ENCODE measurements at regions not wholly inside any gene's neighbourhood (a gene's known extent, or its start where the extent isn't known, plus 50 kb on each side); places are given as distances from the start of the nearest gene placed in this dataset.

GRCh38 chr3:182585532-182586150 lies 207.7 kb upstream of the ATP11B start:
- H3K4me1 ChIP-seq (ENCODE audit: control insufficient read depth in 1 of 2, insufficient read depth in 2 of 2, low read length in 2 of 2): no peaks in the 10 kb centered on the region

GRCh38 chr3:182592747-182593146 lies 200.6 kb upstream of the ATP11B start:
- no peak overlapping the region for H3K23ac ChIP-seq (ENCODE audit: low read length)
- no peak overlapping the region for H3K4me3 ChIP-seq (ENCODE audit: low read depth, low read length)
- H2AFZ ChIP-seq (ENCODE audit: insufficient read depth, low read length, poor library complexity): no peak overlapping the region
- no peak overlapping the region for H2BK5ac ChIP-seq (ENCODE audit: low read depth, low read length, poor library complexity)
- H3K79me1 ChIP-seq (ENCODE audit: low read length): peaks cover 2% of the 10 kb centered on the region
- no peak overlapping the region for H4K91ac ChIP-seq (ENCODE audit: low read depth, low read length)
- H2AK5ac ChIP-seq (ENCODE audit: low read length): no peak overlapping the region
- no peak overlapping the region for H3K18ac ChIP-seq (ENCODE audit: low read length)
- no peak for DNase-seq
- H3K4me1 ChIP-seq (ENCODE audit: control insufficient read depth in 1 of 2, insufficient read depth in 2 of 2, low read length in 2 of 2): peaks cover 2 to 3% of the 10 kb centered on the region in 2 experiments
- no peaks in the 10 kb centered on the region for H3K27me3 ChIP-seq (ENCODE audit: insufficient read depth, low read length)
- H3K9me3 ChIP-seq (ENCODE audit: insufficient read depth, low read depth, low read length): no peaks in the 10 kb centered on the region
- no peak overlapping the region for H3K4me2 ChIP-seq (ENCODE audit: low read length)
- no peak overlapping the region for H4K8ac ChIP-seq (ENCODE audit: low read depth, low read length)
- no peak overlapping the region for H3K4ac ChIP-seq (ENCODE audit: low read depth, low read length)
- no peak overlapping the region for H2BK12ac ChIP-seq (ENCODE audit: low read length)
- no peak overlapping the region for H3K9ac ChIP-seq (ENCODE audit: low read length)
- no peak overlapping the region for H3K14ac ChIP-seq (ENCODE audit: low read length)
- no peaks in the 10 kb centered on the region for H3K36me3 ChIP-seq (ENCODE audit: control insufficient read depth in 1 of 2, insufficient read depth in 2 of 2, low read length in 2 of 2)
- no peak overlapping the region for H4K12ac ChIP-seq (ENCODE audit: low read depth, low read length)
- no peaks in the 10 kb centered on the region for H3K79me2 ChIP-seq (ENCODE audit: control insufficient read depth, insufficient read depth, low read length, poor library complexity)
- no peak overlapping the region for H3K27ac ChIP-seq (ENCODE audit: low read depth, low read length)
- H2BK120ac ChIP-seq (ENCODE audit: insufficient read depth, low read length, poor library complexity): no peak overlapping the region
- no CpG with 5 or more reads among the region's 3 CpGs for WGBS (ENCODE audit: extremely low coverage, insufficient coverage, insufficient read length)

More at GRCh38 chr3:182585532-182586150, 207.7 kb upstream of the ATP11B start:
- H3K4ac ChIP-seq (ENCODE audit: low read depth, low read length): no peak overlapping the region
- no peaks in the 10 kb centered on the region for H3K27me3 ChIP-seq (ENCODE audit: insufficient read depth, low read length)
- H3K79me1 ChIP-seq (ENCODE audit: low read length): no peaks in the 10 kb centered on the region
- DNase-seq: no peak
- no peak overlapping the region for H2BK5ac ChIP-seq (ENCODE audit: low read depth, low read length, poor library complexity)
- no peak overlapping the region for H3K9ac ChIP-seq (ENCODE audit: low read length)
- H3K4me2 ChIP-seq (ENCODE audit: low read length): no peak overlapping the region
- H3K23ac ChIP-seq (ENCODE audit: low read length): no peak overlapping the region
- no peaks in the 10 kb centered on the region for H3K79me2 ChIP-seq (ENCODE audit: control insufficient read depth, insufficient read depth, low read length, poor library complexity)
- no peak overlapping the region for H4K91ac ChIP-seq (ENCODE audit: low read depth, low read length)
- no CpG with 5 or more reads among the region's 2 CpGs for WGBS (ENCODE audit: extremely low coverage, insufficient coverage, insufficient read length)
- no peak overlapping the region for H3K4me3 ChIP-seq (ENCODE audit: low read depth, low read length)
- no peak overlapping the region for H4K8ac ChIP-seq (ENCODE audit: low read depth, low read length)
- no peaks in the 10 kb centered on the region for H3K9me3 ChIP-seq (ENCODE audit: insufficient read depth, low read depth, low read length)
- H2AK5ac ChIP-seq (ENCODE audit: low read length): no peak overlapping the region
- H3K36me3 ChIP-seq (ENCODE audit: control insufficient read depth in 1 of 2, insufficient read depth in 2 of 2, low read length in 2 of 2): no peaks in the 10 kb centered on the region
- H2BK120ac ChIP-seq (ENCODE audit: insufficient read depth, low read length, poor library complexity): no peak overlapping the region
- no peak overlapping the region for H4K12ac ChIP-seq (ENCODE audit: low read depth, low read length)
- H2BK12ac ChIP-seq (ENCODE audit: low read length): no peak overlapping the region
- no peak overlapping the region for H3K14ac ChIP-seq (ENCODE audit: low read length)
- no peak overlapping the region for H3K18ac ChIP-seq (ENCODE audit: low read length)
- no peak overlapping the region for H2AFZ ChIP-seq (ENCODE audit: insufficient read depth, low read length, poor library complexity)
- H3K27ac ChIP-seq (ENCODE audit: low read depth, low read length): no peak overlapping the region

- Histone ChIP-seq H3K79me1 (ENCODE audit: low read length) (peaks cover 2% of the 10 kb centered on the region), H2AK5ac (ENCODE audit: low read length) (no peak overlapping the region), H4K12ac (ENCODE audit: low read depth, low read length) (no peak overlapping the region), H3K4ac (ENCODE audit: low read depth, low read length) (no peak overlapping the region), H3K18ac (ENCODE audit: low read length) (no peak overlapping the region), H3K14ac (ENCODE audit: low read length) (no peak overlapping the region), H3K9ac (ENCODE audit: low read length) (no peak overlapping the region), H3K27ac (ENCODE audit: low read depth, low read length) (peak overlapping the region; percentile 33), H2AFZ (ENCODE audit: insufficient read depth, low read length, poor library complexity) (no peak overlapping the region), H3K4me2 (ENCODE audit: low read length) (no peak overlapping the region), H4K91ac (ENCODE audit: low read depth, low read length) (no peak overlapping the region), H3K79me2 (ENCODE audit: control insufficient read depth, insufficient read depth, low read length, poor library complexity) (no peaks in the 10 kb centered on the region), H2BK12ac (ENCODE audit: low read length) (no peak overlapping the region), H4K8ac (ENCODE audit: low read depth, low read length) (no peak overlapping the region), H2BK5ac (ENCODE audit: low read depth, low read length, poor library complexity) (peak overlapping the region; percentile 45), H2BK120ac (ENCODE audit: insufficient read depth, low read length, poor library complexity) (peak overlapping the region; percentile 74), H3K9me3 (ENCODE audit: insufficient read depth, low read depth, low read length) (no peaks in the 10 kb centered on the region), H3K4me3 (ENCODE audit: low read depth, low read length) (no peak overlapping the region), H3K36me3 (ENCODE audit: control insufficient read depth in 1 of 2, insufficient read depth in 2 of 2, low read length in 2 of 2) (no peaks in the 10 kb centered on the region), H3K4me1 (ENCODE audit: control insufficient read depth in 1 of 2, insufficient read depth in 2 of 2, low read length in 2 of 2) (peaks cover 2 to 3% of the 10 kb centered on the region in 2 experiments), H3K27me3 (ENCODE audit: insufficient read depth, low read length) (no peaks in the 10 kb centered on the region), H3K23ac (ENCODE audit: low read length) (no peak overlapping the region)
- DNase-seq: no peak
- no CpG with 5 or more reads among the region's 17 CpGs for WGBS (ENCODE audit: extremely low coverage, insufficient coverage, insufficient read length)
Measured at GRCh38 chr3:182596676-182597410, 196.5 kb upstream of the ATP11B start.

- no peak overlapping the region for H3K4me3 ChIP-seq (ENCODE audit: low read depth, low read length)
Measured at GRCh38 chr3:182597621-182598041, 195.7 kb upstream of the ATP11B start.

More at GRCh38 chr3:182597621-182598041, 195.7 kb upstream of the ATP11B start:
- peaks cover 2 to 3% of the 10 kb centered on the region in 2 experiments for H3K4me1 ChIP-seq (ENCODE audit: control insufficient read depth in 1 of 2, insufficient read depth in 2 of 2, low read length in 2 of 2)
- no peaks in the 10 kb centered on the region for H3K36me3 ChIP-seq (ENCODE audit: control insufficient read depth in 1 of 2, insufficient read depth in 2 of 2, low read length in 2 of 2)
- H4K91ac ChIP-seq (ENCODE audit: low read depth, low read length): no peak overlapping the region
- no peak overlapping the region for H3K9ac ChIP-seq (ENCODE audit: low read length)
- no peak overlapping the region for H3K23ac ChIP-seq (ENCODE audit: low read length)
- H4K12ac ChIP-seq (ENCODE audit: low read depth, low read length): no peak overlapping the region
- H3K27me3 ChIP-seq (ENCODE audit: insufficient read depth, low read length): no peaks in the 10 kb centered on the region
- H3K18ac ChIP-seq (ENCODE audit: low read length): no peak overlapping the region
- no peak overlapping the region for H3K4ac ChIP-seq (ENCODE audit: low read depth, low read length)
- H2AFZ ChIP-seq (ENCODE audit: insufficient read depth, low read length, poor library complexity): no peak overlapping the region
- no peak overlapping the region for H3K4me2 ChIP-seq (ENCODE audit: low read length)
- no peak overlapping the region for H3K14ac ChIP-seq (ENCODE audit: low read length)
- peak overlapping the region; percentile 33 for H3K27ac ChIP-seq (ENCODE audit: low read depth, low read length)
- H2AK5ac ChIP-seq (ENCODE audit: low read length): no peak overlapping the region
- H4K8ac ChIP-seq (ENCODE audit: low read depth, low read length): no peak overlapping the region
- WGBS (ENCODE audit: extremely low coverage, insufficient coverage, insufficient read length): no CpG with 5 or more reads among the region's 3 CpGs
- H2BK120ac ChIP-seq (ENCODE audit: insufficient read depth, low read length, poor library complexity): no peak overlapping the region
- peak; percentile 86 to 98 for DNase-seq
- no peak overlapping the region for H2BK5ac ChIP-seq (ENCODE audit: low read depth, low read length, poor library complexity)
- no peak overlapping the region for H2BK12ac ChIP-seq (ENCODE audit: low read length)
- H3K79me1 ChIP-seq (ENCODE audit: low read length): peaks cover 2% of the 10 kb centered on the region
- H3K79me2 ChIP-seq (ENCODE audit: control insufficient read depth, insufficient read depth, low read length, poor library complexity): no peaks in the 10 kb centered on the region
- no peaks in the 10 kb centered on the region for H3K9me3 ChIP-seq (ENCODE audit: insufficient read depth, low read depth, low read length)
